Ishikawa (cell line): ENCODE measurements at regions not wholly inside any gene's neighbourhood (a gene's known extent, or its start where the extent isn't known, plus 50 kb on each side); places are given as distances from the start of the nearest gene placed in this dataset.

Source experiments
- CEBPB ChIP-seq: IDR thresholded peaks from 2 replicates; pipeline ENCODE4 v1.6.1; 2012
- CREB1 ChIP-seq: IDR thresholded peaks from 2 replicates; pipeline ENCODE4 v1.6.1; 2012; ENCODE audit warnings: low read depth
- EGR1 ChIP-seq: IDR thresholded peaks from 2 replicates; pipeline ENCODE4 v1.6.1; 2012
- EP300 ChIP-seq: IDR thresholded peaks from 2 replicates; pipeline ENCODE4 v1.6.1; 2012; ENCODE audit warnings: borderline replicate concordance
- FOXM1 ChIP-seq: IDR thresholded peaks from 2 replicates; pipeline ENCODE4 v1.6.1; 2012; ENCODE audit warnings: low read depth, borderline replicate concordance
- NFIC ChIP-seq: IDR thresholded peaks from 2 replicates; pipeline ENCODE4 v1.6.1; 2012
- RAD21 ChIP-seq: IDR thresholded peaks from 2 replicates; pipeline ENCODE4 v1.6.1; 2012; ENCODE audit warnings: low read depth
- TAF1 ChIP-seq: IDR thresholded peaks from 2 replicates; pipeline ENCODE4 v1.6.1; 2012; ENCODE audit warnings: low read depth, mild to moderate bottlenecking
- TCF12 ChIP-seq: IDR thresholded peaks from 2 replicates; pipeline ENCODE4 v1.6.1; 2012; ENCODE audit warnings: low read depth
- TEAD4 ChIP-seq: IDR thresholded peaks from 2 replicates; pipeline ENCODE4 v1.6.1; 2012
- YY1 ChIP-seq: IDR thresholded peaks from 2 replicates; pipeline ENCODE4 v1.6.1; 2012; ENCODE audit warnings: low read depth
- ZBTB7A ChIP-seq: IDR thresholded peaks from 2 replicates; pipeline ENCODE4 v1.6.1; 2012; ENCODE audit warnings: low read depth
- TF ChIP-seq, protein P1 (sequence below): IDR thresholded peaks from 2 replicates; pipeline ENCODE4 v1.6.1; 2012
- TF ChIP-seq, protein P2 (sequence below): IDR thresholded peaks from 2 replicates; pipeline ENCODE4 v1.6.1; 2012; ENCODE audit warnings: low read depth, mild to moderate bottlenecking
- TF ChIP-seq, protein P3 (sequence below): IDR thresholded peaks from 2 replicates; pipeline ENCODE4 v1.6.1; 2012

DNA sequence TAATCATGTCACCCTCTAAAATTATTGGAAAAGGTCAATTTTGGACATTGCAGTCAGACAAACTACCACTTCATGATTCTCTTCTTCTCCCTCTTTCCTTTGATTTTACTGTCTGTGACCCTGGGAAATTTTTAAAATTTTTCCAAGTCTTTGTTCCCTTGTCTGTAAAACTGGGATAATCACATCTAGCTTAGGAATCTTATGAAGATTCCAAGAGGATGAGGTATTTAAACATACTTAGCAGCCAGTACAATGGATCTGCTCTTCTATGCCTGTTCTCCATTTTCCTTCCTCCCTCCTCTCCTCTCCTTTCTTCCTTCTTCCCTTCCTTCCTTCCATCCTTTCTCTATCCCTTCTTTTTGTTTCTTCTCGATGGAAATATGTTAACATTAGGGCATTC lies 651.6 kb upstream of the MARCKS start:
- TF ChIP-seq, protein P1, sequence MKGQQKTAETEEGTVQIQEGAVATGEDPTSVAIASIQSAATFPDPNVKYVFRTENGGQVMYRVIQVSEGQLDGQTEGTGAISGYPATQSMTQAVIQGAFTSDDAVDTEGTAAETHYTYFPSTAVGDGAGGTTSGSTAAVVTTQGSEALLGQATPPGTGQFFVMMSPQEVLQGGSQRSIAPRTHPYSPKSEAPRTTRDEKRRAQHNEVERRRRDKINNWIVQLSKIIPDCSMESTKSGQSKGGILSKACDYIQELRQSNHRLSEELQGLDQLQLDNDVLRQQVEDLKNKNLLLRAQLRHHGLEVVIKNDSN = no peak
- TF ChIP-seq TCF12 = no peak
- no peak for TF ChIP-seq NFIC
- TF ChIP-seq YY1 = no peak
- no peak for TF ChIP-seq ZBTB7A
- TF ChIP-seq FOXM1 = no peak
- TF ChIP-seq, protein P2, sequence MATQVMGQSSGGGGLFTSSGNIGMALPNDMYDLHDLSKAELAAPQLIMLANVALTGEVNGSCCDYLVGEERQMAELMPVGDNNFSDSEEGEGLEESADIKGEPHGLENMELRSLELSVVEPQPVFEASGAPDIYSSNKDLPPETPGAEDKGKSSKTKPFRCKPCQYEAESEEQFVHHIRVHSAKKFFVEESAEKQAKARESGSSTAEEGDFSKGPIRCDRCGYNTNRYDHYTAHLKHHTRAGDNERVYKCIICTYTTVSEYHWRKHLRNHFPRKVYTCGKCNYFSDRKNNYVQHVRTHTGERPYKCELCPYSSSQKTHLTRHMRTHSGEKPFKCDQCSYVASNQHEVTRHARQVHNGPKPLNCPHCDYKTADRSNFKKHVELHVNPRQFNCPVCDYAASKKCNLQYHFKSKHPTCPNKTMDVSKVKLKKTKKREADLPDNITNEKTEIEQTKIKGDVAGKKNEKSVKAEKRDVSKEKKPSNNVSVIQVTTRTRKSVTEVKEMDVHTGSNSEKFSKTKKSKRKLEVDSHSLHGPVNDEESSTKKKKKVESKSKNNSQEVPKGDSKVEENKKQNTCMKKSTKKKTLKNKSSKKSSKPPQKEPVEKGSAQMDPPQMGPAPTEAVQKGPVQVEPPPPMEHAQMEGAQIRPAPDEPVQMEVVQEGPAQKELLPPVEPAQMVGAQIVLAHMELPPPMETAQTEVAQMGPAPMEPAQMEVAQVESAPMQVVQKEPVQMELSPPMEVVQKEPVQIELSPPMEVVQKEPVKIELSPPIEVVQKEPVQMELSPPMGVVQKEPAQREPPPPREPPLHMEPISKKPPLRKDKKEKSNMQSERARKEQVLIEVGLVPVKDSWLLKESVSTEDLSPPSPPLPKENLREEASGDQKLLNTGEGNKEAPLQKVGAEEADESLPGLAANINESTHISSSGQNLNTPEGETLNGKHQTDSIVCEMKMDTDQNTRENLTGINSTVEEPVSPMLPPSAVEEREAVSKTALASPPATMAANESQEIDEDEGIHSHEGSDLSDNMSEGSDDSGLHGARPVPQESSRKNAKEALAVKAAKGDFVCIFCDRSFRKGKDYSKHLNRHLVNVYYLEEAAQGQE = no peak
- no peak for TF ChIP-seq EGR1
- TF ChIP-seq CEBPB = no peak
- TF ChIP-seq RAD21 = no peak
- no peak for TF ChIP-seq TEAD4
- TF ChIP-seq EP300 = no peak
- TF ChIP-seq TAF1 = no peak
- TF ChIP-seq CREB1 = no peak
- TF ChIP-seq, protein P3, sequence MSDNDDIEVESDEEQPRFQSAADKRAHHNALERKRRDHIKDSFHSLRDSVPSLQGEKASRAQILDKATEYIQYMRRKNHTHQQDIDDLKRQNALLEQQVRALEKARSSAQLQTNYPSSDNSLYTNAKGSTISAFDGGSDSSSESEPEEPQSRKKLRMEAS = no peak

DNA sequence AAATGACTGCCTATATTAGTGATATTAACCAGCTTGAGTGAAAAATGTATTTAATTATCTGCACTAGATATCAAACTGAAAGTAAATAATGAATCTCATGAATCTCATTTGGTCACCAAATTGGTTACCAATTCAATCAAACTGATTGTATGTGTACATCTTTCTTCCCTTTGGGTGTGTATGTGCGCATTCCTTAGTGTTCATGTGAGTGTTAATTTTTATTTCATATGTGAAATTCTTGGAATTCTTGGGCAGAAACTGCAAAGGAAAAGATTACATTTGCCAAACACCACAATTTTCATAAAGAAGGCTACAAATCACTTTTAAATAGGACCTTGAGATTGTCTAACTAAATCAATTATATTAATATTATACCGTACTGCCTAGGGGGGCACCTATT lies 648.4 kb upstream of the MARCKS start:
- TF ChIP-seq RAD21 (no peak), TEAD4 (peak; percentile 44; the same call in 1 of the 2 replicates)

DNA sequence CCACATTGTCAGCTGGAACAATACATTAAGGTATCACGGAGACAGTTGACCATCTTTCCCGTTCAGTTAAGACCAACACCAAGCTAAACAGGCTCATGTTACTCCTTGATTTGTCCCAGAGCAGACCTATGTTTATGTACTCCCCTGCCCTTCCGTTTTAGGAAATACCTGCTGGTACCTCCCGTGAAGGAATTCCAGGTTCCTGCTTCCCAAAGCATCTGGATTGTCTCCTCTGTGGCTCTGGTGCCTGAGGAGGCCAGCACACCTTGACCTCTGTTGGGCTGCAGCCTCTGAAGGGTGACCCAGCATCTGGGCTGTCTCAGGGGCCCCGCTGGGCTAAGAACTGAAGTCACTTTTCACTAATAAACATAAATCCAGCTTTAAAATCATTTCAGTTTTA lies 647.8 kb upstream of the MARCKS start:
- no peak for TF ChIP-seq TAF1
- TF ChIP-seq, protein P2 = no peak
- TF ChIP-seq TCF12 = no peak

DNA sequence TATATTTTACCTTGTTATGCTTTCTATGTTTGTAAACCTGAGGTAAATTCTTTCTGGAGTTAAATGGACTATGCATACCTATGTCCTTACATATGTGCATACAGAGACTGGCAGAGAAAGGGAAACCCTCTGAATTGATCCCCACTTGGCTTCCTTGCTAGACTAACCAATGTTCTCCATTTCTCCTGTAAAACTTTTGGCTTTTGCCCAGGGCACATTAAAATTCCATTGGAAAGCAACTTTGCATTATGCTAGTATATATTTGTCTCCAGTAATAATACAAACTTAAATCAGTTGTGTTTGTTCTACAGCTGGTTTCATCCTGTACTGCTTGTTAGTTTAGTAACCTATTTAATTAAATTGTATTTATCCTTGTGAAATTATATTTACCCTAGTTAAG lies 646.0 kb upstream of the MARCKS start:
- no peak for TF ChIP-seq FOXM1
- no peak for TF ChIP-seq ZBTB7A
- TF ChIP-seq EP300 = no peak

DNA sequence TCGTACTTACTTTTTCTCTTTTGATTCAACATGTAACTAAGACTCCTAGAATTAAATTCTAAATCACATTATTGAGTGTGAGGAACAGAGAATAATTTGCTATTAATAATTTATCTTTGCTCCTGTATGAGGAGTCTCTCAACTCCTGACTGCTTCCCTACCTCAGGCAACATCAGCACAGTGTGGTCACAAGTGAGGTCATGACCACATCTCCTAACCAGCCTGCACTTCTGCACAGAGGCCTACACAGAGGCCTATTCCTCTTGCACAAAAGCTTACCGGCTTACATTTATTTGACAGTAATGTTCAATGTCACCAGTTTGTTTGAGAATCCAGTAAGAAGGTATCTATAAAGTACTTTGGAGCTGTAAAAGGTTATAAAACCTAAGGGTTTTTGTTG lies 637.4 kb upstream of the MARCKS start:
- TF ChIP-seq TCF12 (no peak), TEAD4 (no peak), EP300 (no peak), CEBPB (no peak), ZBTB7A (no peak), EGR1 (no peak), TAF1 (no peak), YY1 (no peak)
- TF ChIP-seq, protein P1 = no peak

DNA sequence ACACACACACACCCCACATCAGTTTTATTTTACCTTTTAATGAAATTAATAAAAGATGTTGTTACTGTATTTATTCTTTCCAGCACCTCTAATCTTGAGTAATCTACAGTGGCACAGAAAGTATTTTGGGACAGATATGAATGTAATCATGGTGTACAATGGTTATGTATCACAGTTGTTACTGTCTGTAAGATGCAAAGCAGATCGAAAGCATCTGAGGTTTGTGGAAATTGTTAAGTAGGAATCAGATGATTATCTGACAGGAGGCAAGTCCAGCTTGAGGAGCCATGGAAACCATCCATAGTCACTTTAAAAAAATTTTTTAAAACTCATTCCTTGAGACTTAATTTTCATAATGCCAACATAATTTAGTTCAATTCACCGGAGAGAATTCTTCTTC lies 636.3 kb upstream of the MARCKS start:
- TF ChIP-seq EP300 (no peak), TCF12 (no peak), YY1 (no peak), NFIC (no peak), EGR1 (no peak), TEAD4 (no peak), CEBPB (no peak), CREB1 (no peak), TAF1 (no peak), RAD21 (no peak), ZBTB7A (no peak), FOXM1 (no peak)
- TF ChIP-seq, protein P2 = no peak
- TF ChIP-seq, protein P3 = no peak
